AG10803 (cell line): ENCODE measurements at regions not wholly inside any gene's neighbourhood (a gene's known extent, or its start where the extent isn't known, plus 50 kb on each side); places are given as distances from the start of the nearest gene placed in this dataset.

Source experiments
- DNase-seq: peaks from one replicate; pipeline ENCODE4 v3.0.0; 2010; ENCODE audit warnings: low read depth
- H3K4me3 ChIP-seq: 2 replicates; pipeline ENCODE4 v1.5.1; 2011; ENCODE audit warnings: mild to moderate bottlenecking, low read length, control low read depth
- TF ChIP-seq, protein P1 (sequence below): conservative IDR thresholded peaks from 2 replicates; pipeline ENCODE4 v1.5.1; 2011; ENCODE audit warnings: mild to moderate bottlenecking, low read length, control low read depth, inconsistent platforms

DNA sequence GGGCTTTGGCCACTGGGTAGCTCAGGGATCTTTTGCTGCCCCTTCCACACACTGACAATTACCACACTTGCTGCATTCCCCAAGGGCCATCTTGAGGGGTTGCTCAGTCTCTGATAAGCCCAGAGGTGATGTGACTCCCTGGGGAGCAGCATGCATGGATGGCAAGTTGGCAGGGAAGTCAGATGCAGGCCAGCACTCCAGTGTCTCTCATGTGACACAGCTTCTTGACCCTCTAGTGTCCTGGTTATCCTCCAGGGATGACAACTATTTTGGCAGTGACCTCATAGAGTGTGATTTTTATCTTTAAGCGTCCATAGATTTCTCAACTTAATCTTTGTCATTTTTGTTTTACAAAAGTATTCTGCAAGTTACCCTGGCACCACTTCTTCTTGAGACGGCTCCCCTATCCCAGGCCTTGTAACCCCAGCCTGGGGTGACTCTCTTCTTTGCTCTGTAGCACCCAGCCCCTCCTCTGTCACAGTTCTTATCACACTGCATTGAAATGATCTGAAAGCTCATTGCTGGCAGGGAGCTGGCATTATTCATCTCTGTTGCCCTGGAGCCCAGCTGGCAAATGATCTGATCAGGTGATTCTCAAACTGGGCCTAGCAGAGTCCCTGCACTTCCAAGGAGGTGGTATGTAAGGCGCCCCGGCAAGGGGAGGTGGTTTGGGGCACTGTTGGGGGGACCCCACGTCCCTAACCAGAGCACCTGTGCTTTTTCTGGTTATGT lies 72.6 kb downstream of the TENT5C start:
- DNase-seq, result no peak
- no peak overlapping the region for H3K4me3 ChIP-seq
- TF ChIP-seq, protein P1, sequence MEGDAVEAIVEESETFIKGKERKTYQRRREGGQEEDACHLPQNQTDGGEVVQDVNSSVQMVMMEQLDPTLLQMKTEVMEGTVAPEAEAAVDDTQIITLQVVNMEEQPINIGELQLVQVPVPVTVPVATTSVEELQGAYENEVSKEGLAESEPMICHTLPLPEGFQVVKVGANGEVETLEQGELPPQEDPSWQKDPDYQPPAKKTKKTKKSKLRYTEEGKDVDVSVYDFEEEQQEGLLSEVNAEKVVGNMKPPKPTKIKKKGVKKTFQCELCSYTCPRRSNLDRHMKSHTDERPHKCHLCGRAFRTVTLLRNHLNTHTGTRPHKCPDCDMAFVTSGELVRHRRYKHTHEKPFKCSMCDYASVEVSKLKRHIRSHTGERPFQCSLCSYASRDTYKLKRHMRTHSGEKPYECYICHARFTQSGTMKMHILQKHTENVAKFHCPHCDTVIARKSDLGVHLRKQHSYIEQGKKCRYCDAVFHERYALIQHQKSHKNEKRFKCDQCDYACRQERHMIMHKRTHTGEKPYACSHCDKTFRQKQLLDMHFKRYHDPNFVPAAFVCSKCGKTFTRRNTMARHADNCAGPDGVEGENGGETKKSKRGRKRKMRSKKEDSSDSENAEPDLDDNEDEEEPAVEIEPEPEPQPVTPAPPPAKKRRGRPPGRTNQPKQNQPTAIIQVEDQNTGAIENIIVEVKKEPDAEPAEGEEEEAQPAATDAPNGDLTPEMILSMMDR, result no peak

DNA sequence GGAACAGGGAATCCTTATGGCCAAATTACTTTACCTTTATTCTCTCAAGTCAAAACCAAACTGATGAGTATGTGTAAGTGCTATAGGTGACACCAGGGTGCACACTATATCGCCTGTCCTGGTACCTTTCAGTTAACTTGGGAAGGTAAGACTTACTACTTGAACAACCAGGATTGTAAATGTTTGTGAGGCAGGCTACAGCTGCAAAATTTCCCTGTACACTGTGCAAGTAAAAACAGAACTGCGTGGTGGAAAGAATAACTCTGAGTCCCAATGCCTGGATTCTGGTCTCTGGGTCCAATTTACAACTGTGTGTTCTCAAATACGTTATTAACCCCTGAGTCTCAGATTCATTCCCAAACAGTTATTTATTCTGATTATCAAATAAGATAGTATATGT lies 73.5 kb downstream of the TENT5C start:
- TF ChIP-seq, protein P1, result no peak
- DNase-seq, result no peak
- H3K4me3 ChIP-seq, result no peak overlapping the region

DNA sequence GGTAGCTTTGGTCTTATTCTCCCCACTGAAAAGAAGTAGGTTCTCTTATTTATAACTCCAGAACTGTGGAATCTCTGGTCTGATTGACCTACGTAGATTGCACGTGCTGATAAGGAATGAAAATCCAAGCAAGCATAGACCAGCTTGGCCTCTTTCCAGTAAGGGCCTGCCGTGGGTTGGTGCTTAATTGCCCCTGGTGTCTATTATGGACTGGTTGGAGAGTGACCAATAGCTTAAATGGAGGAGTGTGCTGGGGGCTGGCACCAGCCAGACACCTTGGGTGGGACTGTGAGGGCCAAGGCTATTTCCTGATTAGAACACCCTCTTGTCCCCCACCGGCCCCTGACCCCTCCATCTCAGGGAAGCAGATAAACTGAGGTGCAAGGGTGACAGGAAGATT lies 74.0 kb downstream of the TENT5C start:
- TF ChIP-seq, protein P1, result no peak
- no peak for DNase-seq
- H3K4me3 ChIP-seq, result no peak overlapping the region

DNA sequence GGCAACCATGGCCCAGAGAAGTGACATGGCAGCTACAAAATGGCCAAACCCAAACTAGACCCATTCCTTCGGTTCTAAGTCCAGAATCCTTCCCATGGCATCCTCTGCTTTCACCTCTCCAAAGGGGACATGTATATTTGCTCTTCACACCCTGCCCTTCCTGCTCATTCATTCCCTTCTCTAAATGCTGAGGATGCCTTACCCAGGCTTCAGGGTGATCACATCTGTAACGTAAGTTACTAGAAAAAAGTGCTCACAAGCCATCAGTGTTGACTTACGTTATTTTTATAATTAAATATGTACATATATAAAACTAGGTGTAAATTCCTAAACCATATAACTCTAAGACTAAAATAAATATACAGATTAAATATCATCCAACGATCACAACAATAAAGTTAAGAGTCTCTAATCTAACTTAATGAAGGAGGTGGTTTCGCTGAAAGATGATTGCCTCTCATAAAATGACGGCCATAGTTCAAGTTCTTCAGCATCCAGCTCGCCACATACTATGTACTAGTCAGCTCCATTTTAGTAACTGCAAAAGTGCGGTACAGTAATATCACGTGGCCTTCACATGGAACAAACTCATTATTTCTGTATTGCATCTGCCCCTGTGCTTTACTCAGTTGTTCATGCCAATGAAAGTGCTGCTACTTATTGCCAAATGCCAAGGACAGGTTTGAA lies 74.6 kb downstream of the TENT5C start:
- H3K4me3 ChIP-seq, result no peak overlapping the region
- TF ChIP-seq, protein P1, result no peak
- DNase-seq, result no peak

GRCh38 chr1:117681093-117681900 lies 75.4 kb downstream of the TENT5C start:
- no peak overlapping the region for H3K4me3 ChIP-seq
- no peak for DNase-seq
- TF ChIP-seq, protein P1, result no peak

DNA sequence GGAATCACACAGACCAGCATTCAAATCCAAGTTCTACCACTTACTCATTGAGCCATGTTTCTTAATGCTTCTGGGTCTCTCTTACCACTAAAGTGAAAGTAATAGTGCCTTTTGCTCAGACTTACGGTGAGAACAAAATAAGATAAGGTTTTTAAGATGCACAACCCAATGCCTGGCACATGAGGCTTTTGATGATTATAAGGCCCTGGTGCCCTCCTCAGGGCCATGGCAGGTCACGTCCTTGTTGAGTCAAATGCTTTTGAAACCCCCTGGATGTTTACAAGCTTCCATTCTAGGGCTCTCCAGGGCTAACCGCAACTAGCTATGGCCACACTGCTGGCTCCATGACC lies 76.0 kb downstream of the TENT5C start:
- DNase-seq, result no peak
- TF ChIP-seq, protein P1, result no peak
- H3K4me3 ChIP-seq, result no peak overlapping the region
